ENCODE measurements at regions not wholly inside any gene's neighbourhood (a gene's known extent, or its start where the extent isn't known, plus 50 kb on each side); places are given as distances from the start of the nearest gene placed in this dataset.

GRCh38 chr16:9523994-9524393 is 432.6 kb downstream of the HAPSTR1 start:
- H3K4me3 ChIP-seq (ENCODE audit: low read depth, low read length) = no peak overlapping the region
- no peak for DNase-seq (ENCODE audit: low read depth)
- TF ChIP-seq CTCF (IDR thresholded peaks at IDR 0.05; ENCODE audit: control insufficient read depth, extremely low read depth, insufficient read depth) = no peak

- TF ChIP-seq CTCF (IDR thresholded peaks at IDR 0.05; ENCODE audit: control insufficient read depth, extremely low read depth, insufficient read depth) = no peak
- no peak overlapping the region for H3K4me3 ChIP-seq (ENCODE audit: low read depth, low read length)
- DNase-seq (ENCODE audit: low read depth) = no peak
Measured at GRCh38 chr16:9525037-9525436, 433.6 kb downstream of the HAPSTR1 start.

GRCh38 chr16:9526791-9527190 is 435.3 kb downstream of the HAPSTR1 start:
- TF ChIP-seq CTCF (IDR thresholded peaks at IDR 0.05; ENCODE audit: control insufficient read depth, extremely low read depth, insufficient read depth) = no peak
- H3K4me3 ChIP-seq (ENCODE audit: low read depth, low read length) = no peak overlapping the region
- DNase-seq (ENCODE audit: low read depth) = no peak

- H3K4me3 ChIP-seq (ENCODE audit: low read depth, low read length) = no peak overlapping the region
- no peak for DNase-seq (ENCODE audit: low read depth)
- TF ChIP-seq CTCF (IDR thresholded peaks at IDR 0.05; ENCODE audit: control insufficient read depth, extremely low read depth, insufficient read depth) = no peak
Measured at GRCh38 chr16:9527976-9528375, 436.5 kb downstream of the HAPSTR1 start.

- DNase-seq (ENCODE audit: low read depth) = no peak
- TF ChIP-seq CTCF (IDR thresholded peaks at IDR 0.05; ENCODE audit: control insufficient read depth, extremely low read depth, insufficient read depth) = no peak
- no peak overlapping the region for H3K4me3 ChIP-seq (ENCODE audit: low read depth, low read length)
Measured at GRCh38 chr16:9528511-9529079, 437.2 kb downstream of the HAPSTR1 start.

- no peak for TF ChIP-seq CTCF (IDR thresholded peaks at IDR 0.05; ENCODE audit: control insufficient read depth, extremely low read depth, insufficient read depth)
- no peak for DNase-seq (ENCODE audit: low read depth)
- H3K4me3 ChIP-seq (ENCODE audit: low read depth, low read length) = no peak overlapping the region
Measured at GRCh38 chr16:9533042-9533441, 441.6 kb downstream of the HAPSTR1 start.

GRCh38 chr16:9534759-9535158 is 443.3 kb downstream of the HAPSTR1 start:
- no peak for TF ChIP-seq CTCF (IDR thresholded peaks at IDR 0.05; ENCODE audit: control insufficient read depth, extremely low read depth, insufficient read depth)
- no peak for DNase-seq (ENCODE audit: low read depth)
- H3K4me3 ChIP-seq (ENCODE audit: low read depth, low read length) = no peak overlapping the region

Data from LNCaP clone FGC (cell line).